Inflammatory macrophage treated with lipopolysaccharide for 1 hour (primary cell): ENCODE measurements at regions not wholly inside any gene's neighbourhood (a gene's known extent, or its start where the extent isn't known, plus 50 kb on each side); places are given as distances from the start of the nearest gene placed in this dataset.
"Not testable (repeated sequence)": the region's sequence is repeated elsewhere in the genome, so short reads cannot be mapped to it uniquely, and the experiment has no call there.

ENCODE experiments used
- DNase-seq, 2 donors: peaks; one replicate each; pipeline ENCODE4 v3.0.0-alpha.2; 2020 to 2022

GRCh38 chr1:57615956-57616355 is 192.1 kb upstream of the DAB1 start:
- no peak for DNase-seq

DNA sequence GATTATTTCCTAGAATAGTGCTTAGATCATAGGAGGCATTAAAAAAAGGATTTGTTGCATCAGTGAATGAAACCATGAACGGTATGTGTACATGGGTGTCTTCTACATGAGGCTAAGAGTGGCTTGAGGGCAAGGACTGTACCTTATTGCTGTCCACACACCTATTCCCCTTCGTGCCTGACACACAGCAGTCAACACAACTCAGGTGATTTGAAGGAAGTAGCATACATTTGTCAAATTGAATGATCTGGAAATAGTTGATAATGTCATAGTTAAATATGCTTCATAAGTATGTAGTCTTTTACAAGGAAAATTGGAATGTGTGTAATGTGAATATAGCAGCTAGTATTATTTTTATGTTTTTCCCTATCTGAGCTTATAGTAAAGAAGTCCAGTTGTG is 189.0 kb upstream of the DAB1 start:
- no peak for DNase-seq

DNA sequence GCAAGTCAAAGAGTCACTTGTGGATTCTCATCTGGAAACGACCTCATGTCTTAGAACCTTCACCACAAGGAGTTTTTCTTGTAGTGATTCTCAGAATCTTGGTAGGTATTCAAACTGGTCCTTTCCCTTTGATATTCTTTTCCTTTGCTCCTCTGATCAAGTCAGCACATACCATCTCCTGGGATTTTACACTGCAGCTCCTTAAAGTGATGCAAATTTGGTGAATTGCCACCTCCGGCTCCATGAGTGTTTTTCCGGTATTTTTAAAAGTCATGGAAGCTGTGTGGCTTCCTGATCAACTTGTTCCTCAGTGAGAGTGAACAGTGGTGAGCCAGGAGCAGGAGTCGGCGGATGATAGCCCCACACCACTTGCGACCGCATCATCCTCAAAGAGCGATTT is 182.1 kb upstream of the DAB1 start:
- no peak for DNase-seq

DNA sequence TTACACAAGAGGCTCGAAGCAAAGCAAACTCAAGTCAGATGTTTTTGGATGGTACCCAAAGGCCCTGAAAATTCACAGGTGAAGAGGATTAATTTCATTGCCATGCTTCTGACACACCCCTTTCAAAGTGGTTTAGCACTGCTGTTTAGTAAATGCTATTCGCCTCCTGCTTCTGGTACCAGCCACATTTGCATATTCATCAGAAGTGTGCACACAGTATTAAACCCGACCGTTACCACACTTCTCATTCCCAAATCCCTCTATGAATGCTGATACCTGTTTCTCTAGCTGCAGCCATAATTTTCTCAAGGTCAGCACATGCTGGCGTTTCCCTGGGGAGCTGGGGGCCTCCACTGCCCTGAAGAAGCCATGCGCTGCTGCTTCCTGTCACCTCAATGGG is 179.8 kb upstream of the DAB1 start:
- no peak for DNase-seq

- no peak for DNase-seq
Measured at GRCh38 chr1:57600424-57600823, 176.6 kb upstream of the DAB1 start.

DNA sequence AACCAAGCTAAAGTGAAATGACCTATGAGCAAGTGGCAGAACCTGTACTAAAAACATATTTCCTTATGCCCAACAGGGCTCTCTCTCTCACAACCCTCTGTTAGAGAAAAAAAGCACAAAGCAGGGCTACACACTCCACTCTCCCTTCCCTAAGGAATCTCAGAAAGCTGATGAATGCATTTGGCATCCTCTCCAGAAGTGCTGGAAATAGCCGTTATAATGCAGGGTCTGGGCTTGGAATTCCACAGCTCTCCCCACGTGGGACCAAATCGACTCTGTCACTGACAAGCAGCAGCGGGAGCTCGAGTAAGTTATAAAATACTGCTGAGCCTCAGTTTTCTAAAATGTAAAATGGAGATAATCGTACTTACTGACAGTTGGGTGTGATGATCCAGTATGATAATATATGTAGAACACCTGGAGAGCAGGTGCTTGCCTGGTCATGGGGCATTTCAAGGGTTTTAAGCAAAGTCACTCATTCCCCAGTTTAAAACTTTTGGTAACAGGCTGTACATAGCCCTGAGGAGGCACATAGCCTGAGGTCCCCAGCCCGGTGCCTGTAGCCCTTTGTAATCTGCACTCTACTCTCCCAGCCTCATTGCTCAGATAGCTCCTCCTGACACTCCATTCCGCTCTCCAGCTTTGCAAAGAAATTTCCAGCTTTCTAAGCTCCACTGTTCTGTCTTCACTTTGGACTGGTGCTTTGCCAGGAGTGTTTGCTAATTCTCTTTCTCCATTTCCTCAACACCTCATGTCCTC is 175.6 kb upstream of the DAB1 start:
- no peak for DNase-seq

DNA sequence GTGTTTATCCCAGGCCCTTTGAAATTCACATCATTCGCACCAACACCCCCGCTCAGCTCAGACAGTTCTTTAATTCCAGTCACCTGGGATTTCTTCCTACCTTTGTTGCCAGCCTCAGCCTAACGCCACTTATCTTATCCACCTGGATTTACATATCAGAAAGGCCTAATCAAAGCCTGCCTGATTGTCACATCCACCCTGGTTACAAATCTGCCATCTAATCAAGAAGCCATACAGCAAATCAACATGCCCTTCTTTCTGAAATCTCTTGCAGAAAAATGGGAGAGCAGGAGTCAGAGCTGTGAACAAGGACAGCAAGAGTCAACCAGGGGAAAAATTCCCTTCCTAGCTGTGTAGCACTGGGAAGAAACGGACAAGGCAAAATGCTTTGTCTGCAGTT is 173.2 kb upstream of the DAB1 start:
- no peak for DNase-seq

DNA sequence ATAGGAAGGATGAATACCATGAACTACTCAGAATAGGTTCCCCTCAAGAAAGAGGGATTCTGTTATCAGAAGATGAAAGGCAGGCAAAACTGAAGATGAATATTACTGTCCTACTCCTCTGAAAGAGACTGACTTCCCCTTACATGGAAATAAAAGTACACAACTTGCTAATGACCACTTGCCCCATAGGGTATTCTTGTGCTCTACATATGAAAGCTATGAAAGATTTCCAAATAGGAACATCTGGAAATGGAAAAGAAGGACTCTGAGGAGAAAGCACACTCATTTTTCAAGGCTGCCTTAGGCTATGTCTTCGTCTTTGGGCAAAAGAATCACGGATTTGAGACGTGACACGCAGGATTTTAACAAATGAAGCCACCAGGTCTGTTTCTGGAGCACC is 170.1 kb upstream of the DAB1 start:
- DNase-seq = no peak

DNA sequence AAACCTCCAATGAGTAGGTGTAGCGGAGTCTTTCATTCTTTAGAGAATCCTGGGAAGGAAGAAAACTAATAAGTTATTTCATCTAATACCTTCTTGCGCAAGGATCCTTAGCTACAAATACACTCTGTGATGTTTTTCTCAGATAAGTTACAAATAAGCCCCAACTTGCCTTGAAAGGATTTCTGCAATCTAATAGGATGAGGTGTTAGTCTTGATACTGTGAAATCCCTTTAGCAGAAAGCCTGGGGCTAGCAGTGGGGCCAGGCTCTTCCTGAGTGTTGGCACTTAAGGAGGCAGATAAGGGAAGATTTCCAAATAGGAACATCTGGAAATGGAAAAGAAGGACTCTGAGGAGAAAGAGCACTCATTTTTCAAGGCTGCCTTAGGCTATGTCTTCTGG is 168.0 kb upstream of the DAB1 start:
- no peak for DNase-seq

GRCh38 chr1:57590978-57591377 is 167.1 kb upstream of the DAB1 start:
- no peak for DNase-seq

DNA sequence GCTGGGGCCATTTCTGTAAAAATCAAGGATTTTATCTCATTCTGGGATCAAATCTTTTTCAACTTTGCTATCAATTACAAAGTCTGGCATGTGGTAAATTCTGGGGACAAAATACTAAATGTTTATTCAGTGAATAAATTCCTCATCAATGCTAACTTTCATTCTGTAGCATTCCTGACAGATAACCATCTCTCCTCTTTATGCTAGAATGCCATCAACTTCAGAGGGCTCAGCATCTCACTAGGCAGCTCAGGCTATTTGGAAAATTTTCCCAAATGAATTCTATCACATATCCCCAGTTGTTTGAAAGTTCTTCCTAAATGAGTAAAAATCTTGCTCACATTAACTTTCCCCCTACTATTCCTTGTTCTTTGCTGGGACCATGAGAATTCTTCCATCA is 163.0 kb upstream of the DAB1 start:
- DNase-seq = no peak

DNA sequence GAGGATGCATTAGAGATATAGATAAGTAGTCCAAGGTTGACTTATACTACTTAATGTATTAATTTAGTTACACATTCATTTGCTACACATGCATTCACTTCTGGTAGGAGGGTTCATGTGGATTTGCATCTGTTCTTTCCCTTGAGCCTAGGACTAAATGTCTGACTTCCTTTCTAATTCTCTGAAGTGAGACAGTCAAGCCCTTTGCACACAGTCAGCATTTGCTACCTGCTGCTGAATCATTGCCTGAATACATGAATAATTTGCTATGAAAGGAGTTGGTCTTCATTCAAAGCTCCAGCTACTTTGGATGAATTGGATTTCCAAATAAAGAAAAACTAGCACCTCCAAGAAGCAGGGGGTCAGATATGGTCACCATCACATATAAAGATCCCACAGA is 154.8 kb upstream of the DAB1 start:
- DNase-seq = no peak

DNA sequence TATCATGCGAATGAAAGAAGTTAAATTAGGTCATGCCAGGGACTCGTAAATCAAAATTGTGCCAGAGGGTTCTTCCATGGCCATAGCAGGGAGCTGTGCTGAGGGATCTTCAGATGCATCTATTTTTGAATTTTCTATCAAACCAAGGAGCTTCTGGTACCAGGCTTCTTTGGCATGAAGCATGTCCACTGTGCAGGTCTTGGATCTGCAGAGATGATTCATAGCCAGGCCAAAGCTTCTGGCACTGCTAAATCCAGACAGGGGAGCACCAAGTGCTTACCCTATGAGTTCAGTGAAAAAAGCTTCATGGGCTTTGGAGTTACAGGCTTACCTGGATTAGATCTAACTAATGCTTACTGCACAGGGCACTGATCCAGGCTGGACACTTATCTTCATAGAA is 154.2 kb upstream of the DAB1 start:
- DNase-seq = no peak

DNA sequence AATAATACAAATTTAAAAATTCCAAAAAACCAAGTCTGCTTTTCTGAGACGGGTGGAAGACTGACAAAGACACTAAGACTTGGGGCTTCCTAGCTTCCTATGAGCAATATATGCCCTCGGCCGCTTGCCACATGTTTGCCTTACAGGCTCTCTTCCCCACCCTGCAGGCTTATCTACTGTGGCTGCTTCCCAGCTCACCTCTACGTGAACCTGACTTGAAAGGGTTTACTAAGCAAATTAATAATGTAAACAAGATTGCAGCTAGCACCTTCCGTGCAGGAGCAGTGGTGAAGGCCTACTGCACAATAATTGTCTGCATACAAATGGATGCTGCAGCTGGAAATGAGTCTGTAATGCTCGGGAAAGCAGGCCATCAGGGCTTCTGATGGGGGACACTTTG is 152.9 kb upstream of the DAB1 start:
- no peak for DNase-seq

- no peak for DNase-seq
Measured at GRCh38 chr1:57572016-57572415, 148.2 kb upstream of the DAB1 start.

DNA sequence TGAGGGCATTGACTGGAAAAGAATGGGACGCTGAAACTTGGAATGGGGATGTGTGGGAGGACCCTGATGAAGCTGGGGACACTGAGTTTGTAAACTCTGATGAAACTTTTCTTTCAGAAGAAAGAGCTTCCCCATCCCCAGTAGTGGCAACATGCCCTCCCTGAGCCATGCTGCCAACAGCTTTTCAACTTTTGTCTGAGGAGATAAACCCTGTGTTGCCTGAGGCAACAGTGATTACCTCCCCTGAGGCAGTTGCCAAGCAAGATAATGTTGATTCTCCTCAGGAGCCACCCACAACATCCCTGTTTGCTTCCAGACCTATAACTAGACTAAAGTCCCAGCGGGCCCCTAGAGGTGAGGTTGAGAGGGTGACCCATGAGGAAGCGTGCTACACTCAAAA is 134.2 kb upstream of the DAB1 start:
- DNase-seq = not testable (repeated sequence)

- no peak for DNase-seq
Measured at GRCh38 chr1:57553666-57554065, 129.8 kb upstream of the DAB1 start.

- no peak for DNase-seq
Measured at GRCh38 chr1:57551476-57551875, 127.6 kb upstream of the DAB1 start.

GRCh38 chr1:57550092-57550491 is 126.2 kb upstream of the DAB1 start:
- no peak for DNase-seq

DNA sequence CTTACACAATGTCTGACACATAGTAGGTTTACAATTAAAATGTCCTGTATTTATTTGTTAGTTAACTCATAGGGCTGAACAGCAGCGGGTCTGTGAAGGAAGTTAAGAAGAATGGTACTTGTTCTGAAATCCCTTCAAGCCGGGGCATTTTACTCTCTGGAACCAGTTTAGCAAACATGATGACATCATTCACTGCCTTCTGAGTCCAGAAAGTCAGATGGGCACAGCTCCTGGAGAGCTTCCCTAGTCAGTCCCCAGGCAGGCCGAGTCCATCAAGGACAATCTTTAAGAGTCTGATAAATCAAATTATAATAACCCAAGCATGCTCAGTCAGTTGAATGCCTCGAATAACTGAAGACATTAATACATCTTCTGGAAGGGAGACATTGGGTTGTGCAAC is 125.4 kb upstream of the DAB1 start:
- DNase-seq = no peak

GRCh38 chr1:57546549-57547330 is 122.9 kb upstream of the DAB1 start:
- DNase-seq = no peak

DNA sequence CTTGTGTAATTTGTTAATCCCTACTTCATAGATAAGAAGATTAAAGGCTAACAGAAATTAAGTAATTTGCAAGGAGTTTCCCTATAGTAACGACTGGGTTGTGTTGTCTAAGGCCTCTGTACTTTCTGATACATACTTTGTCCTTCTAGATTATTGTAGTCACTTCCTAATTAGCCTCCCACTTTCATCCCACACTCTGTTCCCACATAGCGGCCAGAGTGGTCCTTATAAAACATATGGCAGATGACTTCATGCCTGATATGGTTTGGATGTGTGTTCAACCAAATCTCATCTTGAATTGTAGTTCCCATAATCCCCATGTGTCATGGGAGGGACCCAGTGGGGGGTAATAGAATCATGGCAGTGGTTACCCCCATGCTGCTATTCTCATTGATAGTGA is 120.5 kb upstream of the DAB1 start:
- DNase-seq = no peak

- no peak for DNase-seq
Measured at GRCh38 chr1:57536749-57537423, 113.0 kb upstream of the DAB1 start.

DNA sequence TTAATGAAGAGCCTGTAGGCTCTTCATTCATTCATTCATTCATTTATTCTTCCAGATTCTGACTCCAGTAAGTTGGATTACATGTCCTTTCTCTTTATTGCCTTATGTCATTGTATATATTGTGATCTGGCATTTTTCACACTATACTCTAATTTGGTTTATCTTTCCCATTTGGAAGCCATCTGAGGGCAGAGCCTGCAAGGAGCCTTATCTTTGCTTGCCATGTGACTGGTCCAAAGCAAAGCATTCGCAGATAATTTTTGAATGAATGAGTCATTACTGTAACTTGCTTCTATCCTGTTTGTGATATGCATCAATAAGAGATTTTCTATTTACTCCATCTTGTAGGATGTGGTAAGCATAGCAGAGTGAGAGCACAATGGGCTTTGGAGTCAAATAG is 108.4 kb upstream of the DAB1 start:
- no peak for DNase-seq
